ENCODE measurements at regions not wholly inside any gene's neighbourhood (a gene's known extent, or its start where the extent isn't known, plus 50 kb on each side); places are given as distances from the start of the nearest gene placed in this dataset.

DNA sequence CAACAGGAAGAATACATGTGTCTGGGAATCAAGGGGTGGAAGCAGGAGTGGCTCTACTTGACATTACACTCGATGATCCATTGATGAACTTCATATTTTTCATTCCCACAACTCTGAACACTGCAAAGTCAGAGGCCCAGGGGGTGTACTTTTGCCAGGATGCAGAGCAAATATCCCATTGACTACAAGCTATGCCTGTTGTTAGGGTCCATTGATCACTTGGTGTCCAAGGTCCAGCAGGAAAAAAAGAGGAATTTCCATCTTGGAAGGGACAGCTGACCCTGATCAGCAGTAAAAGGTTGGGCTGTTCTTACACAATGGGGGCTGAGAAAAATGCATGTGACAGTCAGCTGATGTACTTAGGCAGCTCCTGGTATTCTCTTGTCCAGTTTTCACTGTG is 118.5 kb upstream of the MAP1B start:
- CTCF ChIA-PET, result no interaction called here
- no peak for FAIRE-seq
- H3K4me2 ChIP-seq, result no peak overlapping the region

DNA sequence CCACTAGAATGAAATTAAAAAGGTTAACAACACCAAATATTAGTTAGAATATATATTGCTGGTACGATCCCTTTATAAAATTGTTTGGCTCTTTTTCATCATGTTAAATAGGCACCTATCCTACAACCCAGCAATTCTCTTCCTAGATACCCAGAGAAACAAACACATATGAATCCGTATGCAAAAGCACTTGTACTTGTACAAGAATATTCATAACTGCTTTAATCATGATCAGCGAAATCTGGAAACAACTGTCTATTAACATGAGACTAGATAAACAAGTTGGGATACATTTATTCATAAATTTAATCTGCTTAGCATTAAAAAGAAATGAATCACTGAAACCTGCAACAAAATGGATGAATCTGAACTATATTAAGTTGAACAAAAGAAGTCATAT is 113.7 kb upstream of the MAP1B start:
- DNase-seq (ENCODE audit: low read depth in 1 of 2, low spot score in 1 of 2) (no peak), ATAC-seq (no peak), FAIRE-seq (no peak)
- H3K4me3 ChIP-seq, result no peak overlapping the region
- 71% methylated on average over 3 of the region's 3 CpGs for WGBS (ENCODE audit: missing lambda C conversion rate)
- no peaks in the 10 kb centered on the region for H3K4me1 ChIP-seq
- no peaks in the 10 kb centered on the region for H3K9me3 ChIP-seq
- ChIA-PET POLR2A (no interaction called here), CTCF (interaction anchor here (1.9 to 2.3 kb wide), 2 partner anchors 10 to 34 kb away, joined by 4 read pairs; no protein-coding TSS in a partner anchor)
- H3K4me2 ChIP-seq, result no peak overlapping the region
- H3K27ac ChIP-seq, result no peak overlapping the region
- no peak for TF ChIP-seq CBX8 (IDR thresholded peaks at IDR 0.05)
- no peak for TF ChIP-seq RNF2 (IDR thresholded peaks at IDR 0.05; ENCODE audit: borderline replicate concordance, low read depth)
- no peak for TF ChIP-seq CHD4 (IDR thresholded peaks at IDR 0.05; ENCODE audit: borderline replicate concordance)
- TF ChIP-seq NPAS2 (CRISPR knock-in tag; IDR thresholded peaks at IDR 0.05; ENCODE audit: borderline replicate concordance), result no peak
- no peak for TF ChIP-seq EP300 (IDR thresholded peaks at IDR 0.05)
- TF ChIP-seq TP53 (CRISPR knock-in tag; IDR thresholded peaks at IDR 0.05), result no peak
- no peak for TF ChIP-seq EHF (CRISPR knock-in tag; IDR thresholded peaks at IDR 0.05)
- TF ChIP-seq ZFP36 (IDR thresholded peaks at IDR 0.05; ENCODE audit: borderline replicate concordance, partially characterized antibody), result no peak
- TF ChIP-seq MAFK (IDR thresholded peaks at IDR 0.05; ENCODE audit: partially characterized antibody), result no peak
- TF ChIP-seq RCOR1 (IDR thresholded peaks at IDR 0.05; ENCODE audit: low read depth, low read length), result no peak
- TF ChIP-seq EHMT2 (IDR thresholded peaks at IDR 0.05; ENCODE audit: low read depth), result no peak
- no peak for TF ChIP-seq JUNB (IDR thresholded peaks at IDR 0.05)
- no peak for TF ChIP-seq KDM1A (IDR thresholded peaks at IDR 0.05; ENCODE audit: low read depth)
- no peak for TF ChIP-seq RFX5 (IDR thresholded peaks at IDR 0.05)
- TF ChIP-seq CBX2 (IDR thresholded peaks at IDR 0.05; ENCODE audit: borderline replicate concordance, low read depth), result no peak
- TF ChIP-seq BHLHE40 (IDR thresholded peaks at IDR 0.05; ENCODE audit: low read depth, low read length), result no peak
- TF ChIP-seq, protein P1, sequence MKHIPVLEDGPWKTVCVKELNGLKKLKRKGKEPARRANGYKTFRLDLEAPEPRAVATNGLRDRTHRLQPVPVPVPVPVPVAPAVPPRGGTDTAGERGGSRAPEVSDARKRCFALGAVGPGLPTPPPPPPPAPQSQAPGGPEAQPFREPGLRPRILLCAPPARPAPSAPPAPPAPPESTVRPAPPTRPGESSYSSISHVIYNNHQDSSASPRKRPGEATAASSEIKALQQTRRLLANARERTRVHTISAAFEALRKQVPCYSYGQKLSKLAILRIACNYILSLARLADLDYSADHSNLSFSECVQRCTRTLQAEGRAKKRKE (CRISPR knock-in tag; IDR thresholded peaks at IDR 0.05; ENCODE audit: low read depth), result no peak

More for the DNA sequence above, 118.5 kb upstream of the MAP1B start:
- Histone ChIP-seq H3K4me3 (no peak overlapping the region), H3K9me3 (no peaks in the 10 kb centered on the region), H3K4me1 (peaks cover 6% of the 10 kb centered on the region; the same call in 2 of the 3 replicates), H3K27ac (no peak overlapping the region)
- 44% methylated on average over 1 of the region's 1 CpG for WGBS (ENCODE audit: missing lambda C conversion rate)
- DNase-seq (ENCODE audit: low read depth in 1 of 2, low spot score in 1 of 2) (no peak), ATAC-seq (no peak)
- TF ChIP-seq CHD2 (IDR thresholded peaks at IDR 0.05; ENCODE audit: low read length, partially characterized antibody) (no peak), HOXB5 (CRISPR knock-in tag; IDR thresholded peaks at IDR 0.05) (no peak), NPAS2 (CRISPR knock-in tag; IDR thresholded peaks at IDR 0.05; ENCODE audit: borderline replicate concordance) (no peak), TFCP2L1 (CRISPR knock-in tag; IDR thresholded peaks at IDR 0.05) (no peak), FOSB (CRISPR knock-in tag; IDR thresholded peaks at IDR 0.05) (no peak), SMC3 (IDR thresholded peaks at IDR 0.05) (no peak), JUN (IDR thresholded peaks at IDR 0.05) (no peak), BCL3 (IDR thresholded peaks at IDR 0.05) (no peak), HMGXB4 (CRISPR knock-in tag; IDR thresholded peaks at IDR 0.05; ENCODE audit: borderline replicate concordance) (no peak), POLR2A (IDR thresholded peaks at IDR 0.05; ENCODE audit: low read length) (no peak), NR3C1 (IDR thresholded peaks at IDR 0.05) (no peak), EP300 (IDR thresholded peaks at IDR 0.05) (no peak), TP53 (CRISPR knock-in tag; IDR thresholded peaks at IDR 0.05) (no peak), HDAC2 (IDR thresholded peaks at IDR 0.05) (no peak), ESRRA (IDR thresholded peaks at IDR 0.05; ENCODE audit: borderline replicate concordance, low read length) (no peak)
- TF ChIP-seq, protein P2, sequence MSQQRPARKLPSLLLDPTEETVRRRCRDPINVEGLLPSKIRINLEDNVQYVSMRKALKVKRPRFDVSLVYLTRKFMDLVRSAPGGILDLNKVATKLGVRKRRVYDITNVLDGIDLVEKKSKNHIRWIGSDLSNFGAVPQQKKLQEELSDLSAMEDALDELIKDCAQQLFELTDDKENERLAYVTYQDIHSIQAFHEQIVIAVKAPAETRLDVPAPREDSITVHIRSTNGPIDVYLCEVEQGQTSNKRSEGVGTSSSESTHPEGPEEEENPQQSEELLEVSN (IDR thresholded peaks at IDR 0.05; ENCODE audit: borderline replicate concordance, low read depth), result no peak
- POLR2A ChIA-PET, result interaction anchor here (0.5 kb wide), 1 partner anchor 117 kb away, joined by 6 read pairs; no protein-coding TSS in a partner anchor

All from A549 (cell line).